ENCODE measurements at regions not wholly inside any gene's neighbourhood (a gene's known extent, or its start where the extent isn't known, plus 50 kb on each side); places are given as distances from the start of the nearest gene placed in this dataset.

GRCh38 chr18:70973626-70974025 is 684.8 kb downstream of the SOCS6 start:
- no peak for ATAC-seq
- DNase-seq (ENCODE audit: low spot score in 2 of 2) = no peak
- Mint-ChIP-seq H3K27ac (no peak overlapping the region), H3K4me1 (no peaks in the 10 kb centered on the region), H3K4me3 (no peak overlapping the region), H3K36me3 (no peaks in the 10 kb centered on the region), H3K9me3 (peaks cover 22% of the 10 kb centered on the region)

DNA sequence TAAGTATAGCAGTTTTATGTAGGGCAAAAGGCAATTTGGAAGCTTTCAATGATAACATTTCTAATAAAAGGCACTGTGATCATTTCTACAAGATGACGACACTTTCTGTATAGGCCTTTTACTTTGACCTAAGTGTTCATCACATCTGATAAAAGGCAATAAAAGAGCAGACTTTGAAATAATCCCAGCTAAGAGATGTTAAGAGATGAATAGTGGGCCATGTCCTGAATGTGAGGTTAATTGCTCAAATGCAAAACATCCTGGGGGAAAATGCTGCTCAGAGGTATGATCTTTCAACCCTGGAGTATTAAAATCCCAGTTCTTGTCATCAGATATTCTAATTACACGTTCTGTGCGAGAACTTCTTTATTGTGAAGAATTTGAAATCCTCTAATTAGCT is 677.6 kb downstream of the SOCS6 start:
- H3K4me3 Mint-ChIP-seq = no peak overlapping the region
- no peaks in the 10 kb centered on the region for H3K36me3 Mint-ChIP-seq
- H3K9me3 Mint-ChIP-seq = peaks cover 16% of the 10 kb centered on the region
- H3K4me1 Mint-ChIP-seq = no peaks in the 10 kb centered on the region
- ATAC-seq = no peak
- H3K27ac Mint-ChIP-seq = no peak overlapping the region
- no peak for DNase-seq (ENCODE audit: low spot score in 2 of 2)

DNA sequence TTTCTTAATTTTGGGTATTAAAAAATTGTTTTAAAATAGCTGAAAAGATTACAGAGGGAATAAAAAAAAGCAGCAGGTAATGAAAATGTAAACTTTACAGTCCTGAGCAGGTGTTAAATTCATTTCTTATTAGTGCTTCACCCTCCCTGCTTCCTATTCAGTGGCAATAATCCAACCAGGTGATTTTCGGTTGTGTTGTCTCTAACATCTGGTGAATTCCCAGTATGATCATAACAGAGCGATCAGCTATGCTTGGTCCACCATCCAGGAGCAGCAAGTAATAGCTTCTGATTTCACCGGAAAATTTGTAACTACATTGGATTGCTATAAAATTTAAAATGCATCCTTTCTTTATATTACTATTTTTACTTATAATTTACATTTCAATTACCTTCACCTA is 673.1 kb downstream of the SOCS6 start:
- ATAC-seq (no peak), DNase-seq (ENCODE audit: low spot score in 2 of 2) (no peak)
- Mint-ChIP-seq H3K9me3 (peaks cover 4% of the 10 kb centered on the region), H3K36me3 (no peaks in the 10 kb centered on the region), H3K4me3 (no peak overlapping the region), H3K4me1 (no peaks in the 10 kb centered on the region), H3K27ac (no peak overlapping the region)

DNA sequence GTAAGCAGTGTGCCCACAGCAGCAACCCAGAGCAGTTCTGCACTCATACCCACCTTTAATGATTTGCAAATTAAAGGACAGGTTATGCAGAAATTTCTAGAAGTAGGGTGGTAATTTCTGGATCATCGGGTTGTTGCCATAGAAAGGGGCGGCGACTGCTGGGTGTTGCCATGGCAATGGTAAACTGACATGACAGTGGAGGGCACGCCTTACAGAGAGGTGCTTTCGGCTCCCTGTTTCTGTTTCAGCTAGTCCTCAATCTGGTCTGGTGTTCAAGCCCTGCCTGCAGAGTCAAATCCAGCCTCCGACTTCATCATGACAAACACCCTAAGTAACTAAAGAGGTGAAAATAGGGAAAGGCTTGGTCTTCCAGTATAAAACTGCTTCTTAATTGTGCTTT is 667.7 kb downstream of the SOCS6 start:
- DNase-seq (ENCODE audit: low spot score in 2 of 2) = no peak
- ATAC-seq = no peak
- Mint-ChIP-seq H3K4me1 (no peaks in the 10 kb centered on the region), H3K4me3 (no peak overlapping the region), H3K9me3 (peaks cover 5% of the 10 kb centered on the region), H3K27ac (no peak overlapping the region), H3K36me3 (no peaks in the 10 kb centered on the region)

GRCh38 chr18:70936160-70936559 is 647.3 kb downstream of the SOCS6 start:
- ATAC-seq (no peak), DNase-seq (ENCODE audit: low spot score in 2 of 2) (no peak)
- H3K4me1 Mint-ChIP-seq = no peaks in the 10 kb centered on the region
- no peak overlapping the region for H3K4me3 Mint-ChIP-seq
- H3K36me3 Mint-ChIP-seq = no peaks in the 10 kb centered on the region
- H3K9me3 Mint-ChIP-seq = peaks cover 3% of the 10 kb centered on the region
- H3K27ac Mint-ChIP-seq = no peak overlapping the region

DNA sequence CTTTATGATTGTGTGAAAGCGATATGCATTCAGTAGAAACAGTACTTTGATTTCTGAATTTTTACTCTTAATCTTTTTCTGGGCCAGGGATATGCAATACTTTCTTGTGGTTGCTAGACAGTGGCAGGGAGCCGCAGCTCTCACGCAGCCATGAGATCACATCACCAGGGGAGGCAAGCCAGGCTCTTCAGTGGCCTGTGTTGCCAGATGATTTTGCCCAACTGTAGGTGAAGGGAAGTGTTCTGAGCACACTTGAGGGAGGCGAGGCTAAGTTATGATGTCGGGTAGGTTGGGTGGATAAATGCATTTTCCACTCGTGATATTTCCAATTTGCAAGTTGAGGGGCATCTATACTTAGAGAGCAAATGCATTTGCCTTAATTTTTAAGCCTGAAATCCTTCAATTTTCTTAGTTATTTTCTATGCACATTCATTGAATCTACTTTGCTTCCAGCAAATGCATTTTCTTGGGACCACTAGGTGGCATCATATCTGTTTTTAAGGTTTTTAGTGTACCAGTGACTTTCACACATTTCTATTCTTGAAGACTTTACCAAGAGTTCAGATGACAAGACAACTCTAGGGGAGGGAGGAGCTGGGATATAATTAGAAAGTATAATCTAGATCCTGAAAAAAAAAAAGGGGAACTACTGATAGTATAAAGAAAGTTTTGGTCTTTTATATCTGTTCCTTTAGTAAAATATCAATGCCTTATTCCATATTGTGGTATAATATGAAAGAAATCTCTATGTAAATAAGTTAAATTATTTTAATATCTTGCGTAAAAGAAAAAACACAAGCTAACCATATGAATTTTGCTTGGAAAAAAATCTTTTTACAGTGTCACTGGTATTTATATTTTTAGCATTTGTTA is 643.3 kb downstream of the SOCS6 start:
- peaks cover 2% of the 10 kb centered on the region for H3K9me3 Mint-ChIP-seq
- no peak overlapping the region for H3K27ac Mint-ChIP-seq
- H3K4me1 Mint-ChIP-seq = no peaks in the 10 kb centered on the region
- H3K36me3 Mint-ChIP-seq = no peaks in the 10 kb centered on the region
- H3K4me3 Mint-ChIP-seq = no peak overlapping the region
- ATAC-seq (no peak), DNase-seq (ENCODE audit: low spot score in 2 of 2) (no peak)

GRCh38 chr18:70920840-70921374 is 632.1 kb downstream of the SOCS6 start:
- ATAC-seq = no peak
- Mint-ChIP-seq H3K36me3 (no peaks in the 10 kb centered on the region), H3K9me3 (peaks cover 12% of the 10 kb centered on the region), H3K4me1 (no peaks in the 10 kb centered on the region), H3K4me3 (no peak overlapping the region), H3K27ac (no peak overlapping the region)
- no peak for DNase-seq (ENCODE audit: low spot score in 2 of 2)

DNA sequence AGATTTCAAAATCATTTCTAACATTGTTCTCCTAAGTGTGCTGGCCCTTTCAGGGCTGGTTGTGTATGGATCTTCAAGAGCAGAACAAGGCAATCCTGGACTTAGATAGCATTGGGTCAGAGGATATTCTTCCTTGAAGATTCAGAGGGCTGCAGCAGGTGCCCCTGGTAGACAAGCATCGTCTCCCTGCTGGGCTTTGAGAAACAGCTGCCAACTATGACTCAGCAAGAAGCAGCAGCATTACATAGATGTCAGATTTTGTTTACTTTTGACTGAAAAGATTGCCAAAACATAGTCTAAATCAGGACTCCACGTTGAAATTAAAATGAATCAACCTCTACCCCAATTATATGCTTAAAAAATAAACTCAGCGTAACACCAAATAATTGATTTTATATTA is 618.8 kb downstream of the SOCS6 start:
- peaks cover 4% of the 10 kb centered on the region for H3K9me3 Mint-ChIP-seq
- H3K36me3 Mint-ChIP-seq = no peaks in the 10 kb centered on the region
- H3K27ac Mint-ChIP-seq = no peak overlapping the region
- H3K4me1 Mint-ChIP-seq = no peaks in the 10 kb centered on the region
- DNase-seq (ENCODE audit: low spot score in 2 of 2) (no peak), ATAC-seq (no peak)
- no peak overlapping the region for H3K4me3 Mint-ChIP-seq

- Mint-ChIP-seq H3K27ac (no peak overlapping the region), H3K4me3 (no peak overlapping the region)
- ATAC-seq = no peak
Observed at GRCh38 chr18:70892381-70892780, 603.5 kb downstream of the SOCS6 start.

GRCh38 chr18:70870292-70870691 is 581.4 kb downstream of the SOCS6 start:
- Mint-ChIP-seq H3K4me1 (no peaks in the 10 kb centered on the region), H3K9me3 (peaks cover 5% of the 10 kb centered on the region), H3K36me3 (no peaks in the 10 kb centered on the region), H3K4me3 (no peak overlapping the region), H3K27ac (no peak overlapping the region)
- no peak for DNase-seq (ENCODE audit: low spot score in 2 of 2)
- no peak for ATAC-seq

More at GRCh38 chr18:70892381-70892780, 603.5 kb downstream of the SOCS6 start:
- DNase-seq (ENCODE audit: low spot score in 2 of 2) = no peak
- Mint-ChIP-seq H3K9me3 (peaks cover 6% of the 10 kb centered on the region), H3K36me3 (no peaks in the 10 kb centered on the region), H3K4me1 (no peaks in the 10 kb centered on the region)

- Mint-ChIP-seq H3K4me3 (no peak overlapping the region), H3K36me3 (no peaks in the 10 kb centered on the region), H3K27ac (no peak overlapping the region), H3K9me3 (peaks cover 19% of the 10 kb centered on the region), H3K4me1 (no peaks in the 10 kb centered on the region)
- ATAC-seq (no peak), DNase-seq (ENCODE audit: low spot score in 2 of 2) (no peak)
Observed at GRCh38 chr18:70848329-70848728, 559.5 kb downstream of the SOCS6 start.

DNA sequence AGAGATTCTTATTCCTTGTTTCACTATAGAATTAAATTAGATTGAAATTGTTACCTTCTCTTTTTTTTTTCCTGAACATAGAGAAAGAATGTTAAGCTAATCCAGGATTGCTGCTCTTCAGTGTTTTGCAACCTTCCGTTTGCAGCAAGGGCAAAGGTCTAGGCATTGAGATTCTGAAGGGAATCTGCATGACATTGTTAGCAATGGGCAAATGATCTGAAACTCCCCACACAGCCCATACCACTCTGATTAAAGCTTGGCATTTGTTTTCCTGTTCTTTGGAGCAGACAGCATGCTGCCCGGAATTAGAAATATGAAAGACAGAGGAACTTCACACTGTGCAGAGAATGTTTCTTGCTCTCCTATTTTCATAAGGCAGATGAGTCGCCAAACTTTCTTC is 551.8 kb downstream of the SOCS6 start:
- DNase-seq (ENCODE audit: low spot score in 2 of 2) (no peak), ATAC-seq (no peak)
- Mint-ChIP-seq H3K36me3 (no peaks in the 10 kb centered on the region), H3K9me3 (peaks cover 6% of the 10 kb centered on the region), H3K27ac (no peak overlapping the region), H3K4me3 (no peak overlapping the region), H3K4me1 (no peaks in the 10 kb centered on the region)

DNA sequence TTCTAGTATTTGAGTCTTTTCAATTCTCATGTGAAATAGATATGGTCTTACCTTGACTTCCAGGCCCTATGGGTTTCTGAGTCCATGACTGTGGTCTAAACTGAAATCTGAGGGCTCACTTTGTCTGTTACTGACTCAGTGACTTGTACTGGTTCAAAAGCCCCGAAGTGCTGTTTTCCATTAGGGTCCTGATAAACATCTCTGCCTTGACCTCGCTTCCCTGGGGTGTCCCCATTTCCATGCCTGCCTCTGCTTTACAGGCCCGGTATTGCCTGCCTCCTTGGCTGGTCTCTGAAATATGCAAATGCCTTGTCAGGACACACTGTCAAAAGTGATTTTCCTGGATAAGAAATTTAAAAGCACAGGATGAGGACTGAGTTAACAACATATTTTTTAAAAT is 538.8 kb downstream of the SOCS6 start:
- ATAC-seq = no peak
- Mint-ChIP-seq H3K4me3 (no peak overlapping the region), H3K9me3 (peaks cover 8% of the 10 kb centered on the region), H3K36me3 (no peaks in the 10 kb centered on the region), H3K27ac (no peak overlapping the region), H3K4me1 (no peaks in the 10 kb centered on the region)
- DNase-seq (ENCODE audit: low spot score in 2 of 2) = no peak

DNA sequence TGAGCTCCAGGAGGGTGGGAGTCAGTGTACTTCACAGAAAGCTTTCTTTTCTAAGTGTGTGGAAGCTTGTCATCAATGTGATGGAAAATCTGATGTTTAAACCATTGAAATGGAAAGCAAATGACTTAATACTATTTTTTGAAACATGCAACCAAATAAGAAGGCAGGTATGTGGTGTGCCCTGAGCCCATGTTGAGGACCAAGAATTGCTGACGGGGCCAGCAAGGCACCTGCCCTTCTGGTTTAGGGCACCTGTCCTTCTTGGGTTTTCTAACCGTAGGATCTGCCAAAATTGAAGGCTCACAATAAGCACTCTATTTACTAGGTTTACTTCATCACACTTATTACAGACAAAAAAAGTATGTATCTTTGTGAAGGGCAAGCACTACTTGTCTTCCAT is 537.7 kb downstream of the SOCS6 start:
- DNase-seq (ENCODE audit: low spot score in 2 of 2) (no peak), ATAC-seq (no peak)
- peaks cover 8% of the 10 kb centered on the region for H3K9me3 Mint-ChIP-seq
- H3K36me3 Mint-ChIP-seq = no peaks in the 10 kb centered on the region
- H3K27ac Mint-ChIP-seq = no peak overlapping the region
- no peaks in the 10 kb centered on the region for H3K4me1 Mint-ChIP-seq
- H3K4me3 Mint-ChIP-seq = no peak overlapping the region

GRCh38 chr18:70822691-70823090 is 533.8 kb downstream of the SOCS6 start:
- H3K4me1 Mint-ChIP-seq = no peaks in the 10 kb centered on the region

DNA sequence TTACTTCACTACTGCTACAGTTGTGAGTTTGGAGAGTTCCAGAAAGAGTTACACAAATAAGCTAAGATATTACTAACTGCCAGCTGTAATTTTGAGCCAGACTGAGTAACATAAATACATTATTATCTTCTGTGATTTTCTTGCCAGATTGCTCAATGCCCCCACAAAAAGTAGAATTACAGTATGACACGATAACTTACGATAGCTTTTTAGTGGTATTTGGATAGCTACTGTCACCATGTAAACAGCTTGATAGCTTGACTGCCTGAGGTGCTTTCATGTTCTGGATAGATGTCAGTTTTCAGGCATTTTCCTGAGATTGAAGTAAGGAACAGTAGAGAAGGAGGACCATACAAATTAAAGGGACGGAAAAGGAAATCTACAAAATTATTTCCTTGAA is 533.3 kb downstream of the SOCS6 start:
- Mint-ChIP-seq H3K4me1 (no peaks in the 10 kb centered on the region), H3K9me3 (peaks cover 11% of the 10 kb centered on the region), H3K27ac (no peak overlapping the region), H3K4me3 (no peak overlapping the region), H3K36me3 (no peaks in the 10 kb centered on the region)
- DNase-seq (ENCODE audit: low spot score in 2 of 2) (no peak), ATAC-seq (no peak)

More at GRCh38 chr18:70822691-70823090, 533.8 kb downstream of the SOCS6 start:
- Mint-ChIP-seq H3K27ac (no peak overlapping the region), H3K36me3 (no peaks in the 10 kb centered on the region), H3K9me3 (peaks cover 11% of the 10 kb centered on the region), H3K4me3 (no peak overlapping the region)
- ATAC-seq (no peak), DNase-seq (ENCODE audit: low spot score in 2 of 2) (no peak)
